Cardiac muscle cell (in vitro differentiated cells and primary cell): ENCODE measurements at regions not wholly inside any gene's neighbourhood (a gene's known extent, or its start where the extent isn't known, plus 50 kb on each side); places are given as distances from the start of the nearest gene placed in this dataset.

Experiments used
- DNase-seq, 2 donors: peaks; one replicate each; pipeline versions ENCODE4 v3.0.0 to v3.0.0-alpha.2; 2010 to 2017; ENCODE audit warnings: low read depth in 1 of 2, low spot score in 1 of 2
- H3K27ac ChIP-seq: fragments of 200-600 bp; sonication (generic); 2 replicates; pipeline ENCODE4 v1.5.1; 2016
- H3K27me3 ChIP-seq: fragments of 200-600 bp; sonication (generic); 2 replicates; pipeline ENCODE4 v1.6.0; 2016; ENCODE audit warnings: control low read depth
- H3K36me3 ChIP-seq: fragments of 200-600 bp; sonication (generic); 2 replicates; pipeline ENCODE4 v1.5.1; 2016; ENCODE audit warnings: control low read depth
- H3K4me1 ChIP-seq: fragments of 200-600 bp; sonication (generic); 2 replicates; pipeline ENCODE4 v1.8.1; 2017; ENCODE audit warnings: low read depth, mild to moderate bottlenecking, mixed run types
- H3K4me3 ChIP-seq: fragments of 200-600 bp; sonication (generic); 2 replicates; pipeline ENCODE4 v1.5.1; 2016; ENCODE audit warnings: mild to moderate bottlenecking
- H3K9me3 ChIP-seq: fragments of 200-600 bp; sonication (generic); 2 replicates; pipeline ENCODE4 v1.5.1; 2017; ENCODE audit warnings: low read depth, mild to moderate bottlenecking, control low read depth
- TF ChIP-seq, protein P1 (sequence below): IDR thresholded peaks from 2 replicates; pipeline ENCODE4 v1.5.1; 2012; ENCODE audit warnings: low read depth, mild to moderate bottlenecking, low read length

DNA sequence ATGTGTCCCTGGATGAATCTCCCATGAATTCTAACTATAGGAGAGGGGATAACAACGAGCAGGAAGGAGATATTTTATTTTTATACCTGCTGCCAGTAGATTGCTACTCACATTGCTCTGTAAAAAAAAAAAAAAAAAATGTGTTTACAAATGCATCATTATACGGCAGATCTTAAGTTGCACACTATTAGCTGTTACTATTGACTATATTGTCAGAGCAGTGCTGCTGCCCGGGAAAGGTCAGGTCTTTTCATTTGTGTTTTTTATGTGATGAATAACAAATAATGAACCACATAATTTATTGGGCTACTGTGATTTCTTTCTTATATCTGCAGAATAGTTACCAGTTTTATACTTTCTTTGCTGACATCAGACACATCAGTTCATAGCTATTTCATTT is 393.3 kb downstream of the C6orf118 start:
- H3K4me3 ChIP-seq = no peak overlapping the region
- no peak for DNase-seq
- H3K27me3 ChIP-seq = no peaks in the 10 kb centered on the region
- TF ChIP-seq, protein P1, sequence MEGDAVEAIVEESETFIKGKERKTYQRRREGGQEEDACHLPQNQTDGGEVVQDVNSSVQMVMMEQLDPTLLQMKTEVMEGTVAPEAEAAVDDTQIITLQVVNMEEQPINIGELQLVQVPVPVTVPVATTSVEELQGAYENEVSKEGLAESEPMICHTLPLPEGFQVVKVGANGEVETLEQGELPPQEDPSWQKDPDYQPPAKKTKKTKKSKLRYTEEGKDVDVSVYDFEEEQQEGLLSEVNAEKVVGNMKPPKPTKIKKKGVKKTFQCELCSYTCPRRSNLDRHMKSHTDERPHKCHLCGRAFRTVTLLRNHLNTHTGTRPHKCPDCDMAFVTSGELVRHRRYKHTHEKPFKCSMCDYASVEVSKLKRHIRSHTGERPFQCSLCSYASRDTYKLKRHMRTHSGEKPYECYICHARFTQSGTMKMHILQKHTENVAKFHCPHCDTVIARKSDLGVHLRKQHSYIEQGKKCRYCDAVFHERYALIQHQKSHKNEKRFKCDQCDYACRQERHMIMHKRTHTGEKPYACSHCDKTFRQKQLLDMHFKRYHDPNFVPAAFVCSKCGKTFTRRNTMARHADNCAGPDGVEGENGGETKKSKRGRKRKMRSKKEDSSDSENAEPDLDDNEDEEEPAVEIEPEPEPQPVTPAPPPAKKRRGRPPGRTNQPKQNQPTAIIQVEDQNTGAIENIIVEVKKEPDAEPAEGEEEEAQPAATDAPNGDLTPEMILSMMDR = no peak
- peaks cover 8% of the 10 kb centered on the region for H3K4me1 ChIP-seq
- H3K9me3 ChIP-seq = no peaks in the 10 kb centered on the region
- H3K27ac ChIP-seq = no peak overlapping the region
- H3K36me3 ChIP-seq = no peaks in the 10 kb centered on the region

DNA sequence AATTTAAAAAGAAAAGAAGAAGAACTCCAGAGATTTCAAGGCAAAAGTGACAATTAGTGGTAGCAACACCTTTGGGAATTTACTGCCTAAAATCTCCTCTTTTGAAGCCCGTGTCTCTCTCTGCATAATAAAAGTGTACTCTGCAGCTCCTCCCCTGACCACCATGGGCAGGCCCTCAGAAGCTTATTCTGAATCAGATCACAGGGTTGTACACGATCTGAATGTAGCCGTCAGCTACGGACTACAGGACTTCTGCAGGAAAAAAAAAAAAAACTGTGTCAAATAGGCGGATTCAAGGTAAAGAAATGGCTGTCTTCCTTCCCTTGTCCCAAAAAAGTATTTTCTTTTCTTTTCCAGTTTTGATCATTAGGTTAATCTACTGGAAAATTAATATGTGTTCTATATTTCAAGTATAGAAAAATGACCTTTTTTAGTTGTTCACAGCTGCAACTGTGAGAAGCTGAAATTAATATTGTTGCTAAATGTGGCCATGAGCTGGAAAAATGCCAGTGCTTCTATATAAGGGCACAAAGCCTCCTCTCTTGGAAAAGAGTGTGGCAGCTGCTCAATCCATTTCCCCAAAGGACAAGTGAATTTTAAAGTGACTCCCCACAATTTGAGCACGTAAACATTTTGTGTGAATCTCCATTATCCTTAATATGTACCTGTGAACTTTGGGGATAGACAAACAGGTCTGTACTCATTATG is 397.4 kb downstream of the C6orf118 start:
- Histone ChIP-seq H3K27ac (no peak overlapping the region), H3K4me1 (peaks cover 8% of the 10 kb centered on the region), H3K36me3 (no peaks in the 10 kb centered on the region), H3K4me3 (no peak overlapping the region), H3K9me3 (no peaks in the 10 kb centered on the region), H3K27me3 (no peaks in the 10 kb centered on the region)
- peak in 1 of 2 donors; percentile 32 for DNase-seq
- TF ChIP-seq, protein P1 = no peak

DNA sequence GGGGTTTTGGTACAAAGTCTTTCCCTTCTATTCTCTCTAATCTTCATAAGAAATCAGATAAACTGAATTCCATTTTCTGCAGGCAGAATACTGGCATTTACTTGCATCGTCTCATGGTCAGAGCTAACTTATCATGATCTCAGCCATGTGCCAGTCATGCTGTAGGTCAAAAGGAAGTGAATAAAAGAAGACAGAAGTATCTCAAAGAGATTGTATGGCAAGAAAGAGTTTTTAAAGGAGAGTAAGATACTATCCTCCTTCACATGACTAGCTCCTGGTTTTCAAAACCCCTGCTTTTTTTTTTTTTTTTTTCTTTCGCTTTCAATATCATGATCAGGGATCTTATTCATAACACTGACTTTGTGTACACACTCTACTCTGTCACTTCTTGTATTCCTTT is 398.3 kb downstream of the C6orf118 start:
- Histone ChIP-seq H3K4me1 (peaks cover 8% of the 10 kb centered on the region), H3K27ac (no peak overlapping the region), H3K27me3 (no peaks in the 10 kb centered on the region), H3K9me3 (no peaks in the 10 kb centered on the region), H3K36me3 (no peaks in the 10 kb centered on the region), H3K4me3 (no peak overlapping the region)
- no peak for DNase-seq
- TF ChIP-seq, protein P1 = no peak

DNA sequence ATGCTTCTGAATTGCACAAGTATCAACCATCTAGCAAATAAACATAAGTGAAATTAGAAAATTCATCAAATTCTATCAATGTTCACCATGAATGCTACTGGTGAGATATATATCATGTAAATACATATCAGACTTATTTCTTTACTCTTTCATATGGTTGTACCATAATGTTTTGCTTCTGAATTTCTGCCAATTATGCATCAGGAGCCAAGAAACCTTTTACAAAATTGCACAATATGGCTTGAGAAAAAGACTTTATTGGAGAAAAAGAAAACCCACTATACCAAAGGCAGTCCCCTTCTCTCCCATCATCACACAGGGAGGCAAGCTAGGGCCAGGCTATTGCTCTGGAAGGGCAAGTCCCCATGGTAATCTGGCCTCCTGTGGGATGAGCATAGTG is 402.6 kb downstream of the C6orf118 start:
- no peak for DNase-seq
- H3K9me3 ChIP-seq = no peaks in the 10 kb centered on the region
- no peak overlapping the region for H3K4me3 ChIP-seq
- no peaks in the 10 kb centered on the region for H3K36me3 ChIP-seq
- TF ChIP-seq, protein P1 = no peak
- no peak overlapping the region for H3K27ac ChIP-seq
- no peaks in the 10 kb centered on the region for H3K27me3 ChIP-seq
- H3K4me1 ChIP-seq = peaks cover 3% of the 10 kb centered on the region

DNA sequence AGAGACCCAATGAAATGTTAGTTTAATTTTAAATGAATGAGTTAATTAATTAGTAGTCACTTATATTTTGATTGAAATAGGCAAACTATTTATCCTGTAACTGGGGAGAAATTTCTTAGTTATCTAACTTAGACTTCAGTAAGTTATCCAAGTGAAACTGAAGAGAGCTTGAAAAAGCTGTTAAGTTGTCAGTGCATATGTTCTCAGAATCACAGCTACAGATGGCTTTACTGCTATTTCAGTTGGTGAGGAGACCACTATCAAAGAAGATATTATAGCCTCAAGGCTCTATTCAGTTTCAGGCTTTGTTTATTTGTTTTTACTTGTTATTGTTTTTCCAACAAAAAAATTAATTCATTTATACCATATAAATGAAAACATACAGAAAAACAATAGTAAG is 404.1 kb downstream of the C6orf118 start:
- Histone ChIP-seq H3K4me1 (no peaks in the 10 kb centered on the region), H3K4me3 (no peak overlapping the region), H3K9me3 (no peaks in the 10 kb centered on the region), H3K36me3 (no peaks in the 10 kb centered on the region), H3K27me3 (no peaks in the 10 kb centered on the region), H3K27ac (no peak overlapping the region)
- TF ChIP-seq, protein P1 = no peak
- DNase-seq = no peak
